ENCODE measurements at regions not wholly inside any gene's neighbourhood (a gene's known extent, or its start where the extent isn't known, plus 50 kb on each side); places are given as distances from the start of the nearest gene placed in this dataset.

- DNase-seq, result no peak
These were observed 494.9 kb downstream of the FOXO1 start for GRCh38 chr13:40171566-40171965.

- no peak for DNase-seq
These were observed 494.3 kb downstream of the FOXO1 start for GRCh38 chr13:40172149-40172591.

GRCh38 chr13:40172878-40173277 is 493.6 kb downstream of the FOXO1 start:
- no peak for DNase-seq

- no peak for DNase-seq
These were observed 490.8 kb downstream of the FOXO1 start for GRCh38 chr13:40175639-40176038.

GRCh38 chr13:40176242-40176641 is 490.2 kb downstream of the FOXO1 start:
- DNase-seq, result no peak

- no peak for DNase-seq
These were observed 488.3 kb downstream of the FOXO1 start for GRCh38 chr13:40178130-40178529.

- DNase-seq, result no peak
These were observed 486.8 kb downstream of the FOXO1 start for GRCh38 chr13:40179445-40180281.

GRCh38 chr13:40180776-40181175 is 485.7 kb downstream of the FOXO1 start:
- no peak for DNase-seq

GRCh38 chr13:40181203-40181845 is 485.1 kb downstream of the FOXO1 start:
- DNase-seq, result no peak

- no peak for DNase-seq
These were observed 483.9 kb downstream of the FOXO1 start for GRCh38 chr13:40182591-40182990.

GRCh38 chr13:40185414-40185813 is 481.0 kb downstream of the FOXO1 start:
- no peak for DNase-seq

- DNase-seq, result no peak
These were observed 480.4 kb downstream of the FOXO1 start for GRCh38 chr13:40186041-40186440.

- no peak for DNase-seq
These were observed 479.7 kb downstream of the FOXO1 start for GRCh38 chr13:40186626-40187323.

- no peak for DNase-seq
These were observed 479.1 kb downstream of the FOXO1 start for GRCh38 chr13:40187324-40187795.

GRCh38 chr13:40187841-40188591 is 478.4 kb downstream of the FOXO1 start:
- DNase-seq, result peak; percentile 8

- DNase-seq, result no peak
These were observed 477.0 kb downstream of the FOXO1 start for GRCh38 chr13:40189426-40189825.

- peak; percentile 47 for DNase-seq
These were observed 476.4 kb downstream of the FOXO1 start for GRCh38 chr13:40189898-40190630.

- DNase-seq, result peak; percentile 13
These were observed 475.8 kb downstream of the FOXO1 start for GRCh38 chr13:40190641-40191100.

GRCh38 chr13:40191186-40191980 is 475.1 kb downstream of the FOXO1 start:
- DNase-seq, result no peak

- no peak for DNase-seq
These were observed 474.0 kb downstream of the FOXO1 start for GRCh38 chr13:40192452-40192851.

- no peak for DNase-seq
These were observed 473.6 kb downstream of the FOXO1 start for GRCh38 chr13:40192858-40193257.
